ENCODE measurements at regions not wholly inside any gene's neighbourhood (a gene's known extent, or its start where the extent isn't known, plus 50 kb on each side); places are given as distances from the start of the nearest gene placed in this dataset.

DNA sequence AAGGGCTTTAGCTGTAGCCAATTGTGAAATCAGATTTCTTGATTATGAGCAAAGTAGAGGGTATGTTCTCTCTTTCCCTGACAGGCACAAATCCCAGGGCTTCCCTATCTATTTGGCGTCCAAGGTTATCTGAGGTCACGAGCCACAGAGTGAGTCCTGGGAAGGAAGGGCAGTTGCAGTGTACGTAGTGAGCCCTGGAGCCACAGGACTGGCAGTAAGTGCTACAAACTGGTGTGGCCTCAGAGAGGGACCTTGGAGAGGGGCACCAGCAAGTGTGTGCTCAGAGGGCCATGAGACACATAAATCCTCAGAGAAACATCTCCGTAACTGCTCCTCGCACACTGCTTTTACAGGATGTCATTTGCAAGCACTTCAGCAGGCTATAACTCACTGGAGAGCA is 115.5 kb upstream of the SH3BP4 start:
- no peaks in the 10 kb centered on the region for H3K27me3 ChIP-seq
- H3K4me3 ChIP-seq, result no peak overlapping the region
- TF ChIP-seq, protein P1, sequence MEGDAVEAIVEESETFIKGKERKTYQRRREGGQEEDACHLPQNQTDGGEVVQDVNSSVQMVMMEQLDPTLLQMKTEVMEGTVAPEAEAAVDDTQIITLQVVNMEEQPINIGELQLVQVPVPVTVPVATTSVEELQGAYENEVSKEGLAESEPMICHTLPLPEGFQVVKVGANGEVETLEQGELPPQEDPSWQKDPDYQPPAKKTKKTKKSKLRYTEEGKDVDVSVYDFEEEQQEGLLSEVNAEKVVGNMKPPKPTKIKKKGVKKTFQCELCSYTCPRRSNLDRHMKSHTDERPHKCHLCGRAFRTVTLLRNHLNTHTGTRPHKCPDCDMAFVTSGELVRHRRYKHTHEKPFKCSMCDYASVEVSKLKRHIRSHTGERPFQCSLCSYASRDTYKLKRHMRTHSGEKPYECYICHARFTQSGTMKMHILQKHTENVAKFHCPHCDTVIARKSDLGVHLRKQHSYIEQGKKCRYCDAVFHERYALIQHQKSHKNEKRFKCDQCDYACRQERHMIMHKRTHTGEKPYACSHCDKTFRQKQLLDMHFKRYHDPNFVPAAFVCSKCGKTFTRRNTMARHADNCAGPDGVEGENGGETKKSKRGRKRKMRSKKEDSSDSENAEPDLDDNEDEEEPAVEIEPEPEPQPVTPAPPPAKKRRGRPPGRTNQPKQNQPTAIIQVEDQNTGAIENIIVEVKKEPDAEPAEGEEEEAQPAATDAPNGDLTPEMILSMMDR (IDR thresholded peaks at IDR 0.05), result no peak
- no peak for TF ChIP-seq EP300 (IDR thresholded peaks at IDR 0.05; ENCODE audit: low read depth)
- no peak for TF ChIP-seq POLR2AphosphoS5 (IDR thresholded peaks at IDR 0.05)
- TF ChIP-seq POLR2A (IDR thresholded peaks at IDR 0.05), result no peak
- H3K9me3 ChIP-seq, result no peaks in the 10 kb centered on the region
- no peak for DNase-seq
- no peaks in the 10 kb centered on the region for H3K36me3 ChIP-seq
- in situ Hi-C loops (cut with MboI; ENCODE audit: low pct_ligation_motif_present in 1 of 4, low pct_unique_long_range_greater_than_20kb in 1 of 4, low sequenced_read_pairs in 3 of 4) (no loop called here), intact Hi-C loops (cut with DNase I; ENCODE audit: low total_unique reads) (no loop called here)
- WGBS, 2 donors (ENCODE audit: low coverage in 1 of 2), result 58 to 59% methylated on average over 5 of the region's 5 CpGs
- no peak overlapping the region for H3K27ac ChIP-seq
- peaks cover 0 to 7% (median 2%) of the 10 kb centered on the region in 4 donors for H3K4me1 ChIP-seq

DNA sequence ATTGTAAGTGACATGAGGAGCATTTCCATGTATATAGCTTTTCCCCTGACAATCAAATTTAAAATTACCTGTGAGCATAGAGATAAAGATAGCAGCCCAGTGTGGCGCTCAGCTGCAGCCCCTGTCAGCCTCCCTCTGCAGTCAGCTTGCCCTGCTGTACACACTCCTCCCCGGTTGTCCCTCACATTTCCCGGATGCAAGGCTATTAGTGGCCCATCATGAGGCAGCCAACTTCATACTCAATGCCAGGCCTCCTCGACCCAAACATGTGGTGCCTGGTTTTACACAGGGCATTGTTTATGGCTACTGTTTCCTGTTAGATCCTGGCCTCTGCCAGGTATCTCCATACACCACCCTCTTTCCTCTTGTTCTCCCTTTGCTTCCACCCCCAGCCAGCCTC is 116.1 kb upstream of the SH3BP4 start:
- intact Hi-C loops (cut with DNase I; ENCODE audit: low total_unique reads), result no loop called here
- 78% methylated on average over 4 of the region's 4 CpGs; no CpG with 5 or more reads in 1 of the 2 donors for WGBS, 2 donors (ENCODE audit: low coverage in 1 of 2)

DNA sequence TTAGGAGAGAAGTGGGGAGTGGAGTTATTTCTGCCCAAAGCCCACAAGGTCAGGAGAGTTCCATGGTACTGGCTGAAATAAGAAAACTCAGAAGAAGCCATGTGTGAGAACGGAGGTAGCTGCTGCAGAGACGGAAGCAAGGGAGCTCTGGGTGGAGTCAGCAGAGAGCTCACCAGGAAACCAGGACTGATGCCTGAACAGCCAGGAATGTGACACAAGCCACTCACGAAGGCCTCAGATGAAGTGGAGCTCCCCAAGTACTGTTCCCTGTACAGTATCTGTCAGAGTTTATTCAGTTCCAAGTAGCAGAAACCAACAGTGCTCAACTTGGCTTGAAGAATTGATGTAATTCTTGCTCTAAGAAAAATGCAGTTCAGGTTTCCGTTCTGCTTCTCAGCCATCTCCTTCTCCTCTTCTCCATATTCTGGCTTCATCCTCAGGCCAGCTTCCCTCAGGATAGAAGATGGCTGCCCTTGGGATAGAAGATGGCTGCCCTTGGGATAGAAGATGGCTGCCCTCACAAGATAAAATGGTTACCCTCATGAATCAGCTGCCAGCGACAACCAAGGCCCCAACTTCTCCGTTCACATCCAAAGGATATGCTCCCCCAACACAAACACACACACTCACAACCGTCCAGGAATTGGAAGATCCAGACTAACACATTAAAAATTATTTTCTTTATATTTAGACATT is 117.4 kb upstream of the SH3BP4 start:
- TF ChIP-seq, protein P1 (IDR thresholded peaks at IDR 0.05), result no peak
- TF ChIP-seq POLR2AphosphoS5 (IDR thresholded peaks at IDR 0.05) (no peak), POLR2A (IDR thresholded peaks at IDR 0.05) (no peak), EP300 (IDR thresholded peaks at IDR 0.05; ENCODE audit: low read depth) (no peak)
- 84 to 90% methylated on average over 6 to 7 of the region's 7 CpGs for WGBS, 2 donors (ENCODE audit: low coverage in 1 of 2)
- Histone ChIP-seq H3K4me1 (no peaks in the 10 kb centered on the region), H3K27ac (no peak overlapping the region), H3K9me3 (no peaks in the 10 kb centered on the region), H3K36me3 (no peaks in the 10 kb centered on the region), H3K4me3 (no peak overlapping the region), H3K27me3 (no peaks in the 10 kb centered on the region)
- intact Hi-C loops (cut with DNase I; ENCODE audit: low total_unique reads) (no loop called here), in situ Hi-C loops (cut with MboI; ENCODE audit: low pct_ligation_motif_present in 1 of 4, low pct_unique_long_range_greater_than_20kb in 1 of 4, low sequenced_read_pairs in 3 of 4) (no loop called here)
- DNase-seq, result no peak

More for the DNA sequence above, 116.1 kb upstream of the SH3BP4 start:
- Histone ChIP-seq H3K4me3 (no peak overlapping the region), H3K4me1 (peaks cover 0 to 5% (median under 1%) of the 10 kb centered on the region in 4 donors), H3K27ac (no peak overlapping the region), H3K36me3 (no peaks in the 10 kb centered on the region), H3K9me3 (no peaks in the 10 kb centered on the region), H3K27me3 (no peaks in the 10 kb centered on the region)
- in situ Hi-C loops (cut with MboI; ENCODE audit: low pct_ligation_motif_present in 1 of 4, low pct_unique_long_range_greater_than_20kb in 1 of 4, low sequenced_read_pairs in 3 of 4), result no loop called here
- no peak for DNase-seq
- TF ChIP-seq EP300 (IDR thresholded peaks at IDR 0.05; ENCODE audit: low read depth) (no peak), POLR2A (IDR thresholded peaks at IDR 0.05) (no peak), POLR2AphosphoS5 (IDR thresholded peaks at IDR 0.05) (no peak)
- TF ChIP-seq, protein P1 (IDR thresholded peaks at IDR 0.05), result no peak

DNA sequence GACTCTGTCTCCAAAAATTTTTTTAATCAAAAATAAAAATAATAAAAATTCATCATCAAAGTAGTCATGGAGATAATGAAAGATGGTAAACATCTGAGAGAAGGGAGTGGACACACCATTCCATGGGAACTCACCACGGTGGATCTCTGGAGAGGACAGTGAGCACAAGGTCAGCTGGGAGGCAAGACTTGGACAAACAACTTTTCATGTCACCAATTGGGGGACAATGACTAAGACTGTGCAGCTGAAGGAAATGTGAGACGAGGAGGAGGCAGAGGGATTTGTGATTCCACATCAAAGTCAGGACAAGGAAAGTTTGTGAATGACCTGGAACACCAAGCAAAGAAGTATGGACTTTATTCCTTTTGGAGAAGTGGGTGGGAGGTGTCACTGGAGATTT is 121.0 kb upstream of the SH3BP4 start:
- Histone ChIP-seq H3K4me1 (no peaks in the 10 kb centered on the region), H3K9me3 (no peaks in the 10 kb centered on the region), H3K27ac (no peak overlapping the region), H3K27me3 (no peaks in the 10 kb centered on the region), H3K36me3 (no peaks in the 10 kb centered on the region), H3K4me3 (no peak overlapping the region)
- DNase-seq, result no peak
- no peak for TF ChIP-seq EP300 (IDR thresholded peaks at IDR 0.05; ENCODE audit: low read depth)
- no peak for TF ChIP-seq POLR2A (IDR thresholded peaks at IDR 0.05)
- TF ChIP-seq, protein P1 (IDR thresholded peaks at IDR 0.05), result no peak
- no peak for TF ChIP-seq POLR2AphosphoS5 (IDR thresholded peaks at IDR 0.05)
- intact Hi-C loops (cut with DNase I; ENCODE audit: low total_unique reads), result no loop called here
- in situ Hi-C loops (cut with MboI; ENCODE audit: low pct_ligation_motif_present in 1 of 4, low pct_unique_long_range_greater_than_20kb in 1 of 4, low sequenced_read_pairs in 3 of 4), result no loop called here
- WGBS, 2 donors (ENCODE audit: low coverage in 1 of 2), result 95% methylated on average over 2 of the region's 2 CpGs; no CpG with 5 or more reads in 1 of the 2 donors

All from transverse colon (tissue), 4 donors.